ENCODE measurements at regions not wholly inside any gene's neighbourhood (a gene's known extent, or its start where the extent isn't known, plus 50 kb on each side); places are given as distances from the start of the nearest gene placed in this dataset.
"Not testable (repeated sequence)": the region's sequence is repeated elsewhere in the genome, so short reads cannot be mapped to it uniquely, and the experiment has no call there.

- no peak for DNase-seq
These were observed 114.3 kb downstream of the GJA1 start for GRCh38 chr6:121549736-121550135.

DNA sequence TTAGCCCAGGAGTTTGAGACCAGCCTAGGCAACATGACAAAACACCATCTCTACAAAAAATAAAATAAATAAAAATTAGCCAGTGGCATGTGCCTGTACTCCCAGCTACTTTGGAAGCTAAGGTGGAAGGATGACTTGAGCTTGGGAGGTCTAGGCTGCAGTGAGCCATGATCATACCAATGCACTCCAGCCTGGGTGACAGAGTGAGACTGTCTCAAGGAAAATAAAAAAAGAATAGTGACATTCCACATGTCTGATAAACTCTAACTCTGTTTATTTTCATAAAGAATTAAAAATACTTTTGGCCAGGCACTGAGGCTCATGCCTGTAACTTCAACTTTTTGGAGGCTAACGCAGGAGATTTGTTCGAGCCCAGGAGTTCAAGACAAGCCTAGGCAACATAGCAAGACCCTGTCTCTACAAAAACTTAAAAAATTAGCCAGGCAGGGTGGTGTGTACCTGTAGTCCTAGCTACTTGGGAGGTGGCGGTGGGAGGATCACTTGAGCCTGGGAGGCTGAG, 115.1 kb downstream of the GJA1 start:
- DNase-seq: no peak

DNA sequence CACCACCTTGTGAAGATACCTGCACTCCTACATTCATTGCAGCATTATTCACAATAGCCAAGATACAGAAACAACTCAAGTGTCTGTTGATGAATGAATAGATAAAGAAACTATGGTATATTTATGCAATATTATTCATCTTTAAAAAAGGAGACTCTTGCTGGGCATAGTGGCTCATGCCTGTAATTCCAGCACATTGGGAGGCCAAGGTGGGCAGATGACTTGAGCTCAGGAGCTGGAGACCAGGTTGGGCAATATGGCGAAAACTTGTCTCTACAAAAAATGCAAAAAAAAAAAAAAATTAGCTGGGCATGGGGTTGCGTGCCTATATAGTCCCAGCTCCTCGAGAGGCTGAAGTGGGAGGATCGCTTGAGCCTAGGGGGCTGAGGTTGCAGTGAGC, 119.8 kb downstream of the GJA1 start:
- no peak for DNase-seq

DNA sequence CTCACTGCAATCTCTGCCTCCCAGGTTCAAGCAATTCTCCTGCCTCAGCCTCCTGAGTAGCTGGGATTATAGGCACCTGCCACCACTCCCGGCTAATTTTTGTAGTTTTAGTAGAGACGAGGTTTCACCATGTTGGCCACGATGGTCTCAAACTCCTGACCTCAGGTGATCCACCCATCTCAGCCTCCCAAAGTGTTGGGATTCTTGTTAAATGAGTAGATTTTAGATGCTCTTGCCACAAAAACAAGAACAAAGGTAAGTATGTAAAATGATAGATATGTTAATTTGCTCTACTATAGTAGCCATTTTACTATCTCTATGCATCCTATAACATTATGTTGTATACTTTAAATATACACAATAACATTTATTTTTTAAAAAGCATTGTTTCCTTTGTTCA, 120.7 kb downstream of the GJA1 start:
- not testable (repeated sequence) for DNase-seq

DNA sequence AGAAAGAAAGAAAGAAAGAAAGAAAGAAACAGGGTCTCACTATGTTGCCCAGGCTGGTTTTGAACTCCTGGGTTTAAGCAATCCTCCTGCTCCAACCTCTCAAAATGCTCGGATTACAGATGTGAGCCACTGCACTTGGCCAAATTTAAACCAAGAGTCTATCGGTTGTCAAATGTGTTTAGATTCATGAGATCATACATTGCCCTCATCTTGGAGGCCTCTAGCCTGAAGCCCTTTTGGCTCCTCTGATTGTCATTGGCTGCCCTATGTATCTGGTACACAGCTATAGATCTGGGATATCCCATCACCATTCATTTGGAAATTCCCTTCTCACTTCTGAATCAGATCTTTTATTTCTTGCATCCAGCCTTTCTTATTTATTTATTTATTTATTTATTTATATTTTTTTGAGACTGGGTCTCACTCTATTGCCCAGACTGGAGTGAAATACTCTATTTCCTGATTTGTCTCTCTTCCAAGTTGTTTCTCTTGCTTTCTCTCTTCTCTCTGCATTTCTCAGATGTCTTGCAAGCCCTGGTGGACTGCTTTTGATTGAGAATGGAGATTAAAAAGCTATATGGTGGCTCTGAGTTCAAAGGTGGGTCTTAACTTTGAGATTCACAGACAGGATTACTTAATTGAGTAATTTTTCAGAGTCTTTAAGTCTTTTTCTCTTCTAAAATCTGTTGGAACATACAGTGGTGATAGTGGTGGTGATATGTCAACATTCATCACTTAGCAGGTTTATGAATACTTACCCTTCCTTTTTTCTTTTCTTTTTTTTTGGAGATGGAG, 121.9 kb downstream of the GJA1 start:
- DNase-seq: no peak

DNA sequence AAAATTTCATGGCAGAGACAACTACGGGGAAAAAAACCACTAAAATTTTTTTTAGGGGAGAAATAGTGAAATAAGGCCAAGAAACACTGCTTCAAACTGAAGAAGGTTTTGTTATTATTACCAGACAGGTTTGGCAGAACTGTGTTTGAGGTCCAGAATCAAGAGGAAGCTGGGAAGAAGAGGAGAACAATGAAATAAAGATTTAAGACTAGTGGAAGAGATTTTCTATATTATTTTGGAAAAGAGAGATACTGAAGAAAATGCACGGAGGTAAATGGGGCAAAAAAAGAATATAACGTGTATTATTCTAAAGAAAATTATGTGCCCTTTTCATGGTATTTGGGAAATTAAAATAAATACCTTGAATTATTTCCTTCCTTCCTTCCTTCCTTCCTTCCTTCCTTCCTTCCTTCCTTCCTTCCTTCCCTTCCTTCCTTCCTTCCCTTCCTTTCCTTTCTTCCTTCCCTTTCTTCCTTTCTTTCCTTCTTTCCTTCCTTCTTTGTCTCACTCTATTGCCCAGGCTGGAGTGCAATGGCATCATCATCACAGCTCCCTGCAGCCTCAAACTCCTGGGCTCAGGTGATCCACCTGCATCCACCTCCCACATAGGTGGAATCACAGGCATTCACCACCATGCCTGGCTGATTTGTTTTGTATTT, 124.3 kb downstream of the GJA1 start:
- DNase-seq: no peak

DNA sequence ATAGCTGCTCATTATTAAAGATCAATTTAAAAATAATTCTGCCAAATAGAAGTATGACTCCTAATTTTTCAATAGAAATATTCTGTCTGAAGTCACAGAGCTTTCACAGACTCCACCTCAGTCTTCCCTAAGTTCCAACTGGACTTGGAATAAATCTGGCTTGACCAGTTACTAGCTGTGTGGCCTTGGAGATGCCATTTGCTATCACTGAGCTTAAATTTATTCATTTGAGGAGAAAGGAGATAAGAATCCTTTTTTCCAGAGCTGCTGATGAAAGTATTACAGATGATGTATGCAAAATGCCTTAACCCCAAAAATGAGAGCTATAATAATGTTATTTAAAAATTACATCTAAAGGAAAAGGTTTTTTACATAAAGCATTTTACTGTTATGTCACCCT, 125.0 kb downstream of the GJA1 start:
- no peak for DNase-seq

DNA sequence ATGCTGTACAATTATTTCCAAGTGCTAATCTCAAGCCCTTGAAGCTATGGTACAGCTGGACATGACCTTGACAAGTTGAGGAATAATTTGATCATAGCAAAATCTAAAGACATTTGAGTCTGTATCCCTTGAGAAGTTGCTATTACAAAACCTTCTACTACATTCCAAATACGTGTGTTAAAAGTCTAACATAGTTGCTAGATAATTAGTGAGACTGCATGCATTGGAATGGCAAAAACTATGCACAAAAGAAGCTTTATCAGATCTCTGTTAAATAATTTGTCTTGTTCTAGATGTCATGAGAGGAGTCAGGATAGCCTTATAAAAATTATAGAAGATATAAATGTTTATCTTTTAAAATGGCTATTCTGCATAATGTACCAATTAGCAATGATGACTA, 127.8 kb downstream of the GJA1 start:
- DNase-seq: no peak

GRCh38 chr6:121564529-121564928, 129.1 kb downstream of the GJA1 start:
- not testable (repeated sequence) for DNase-seq

DNA sequence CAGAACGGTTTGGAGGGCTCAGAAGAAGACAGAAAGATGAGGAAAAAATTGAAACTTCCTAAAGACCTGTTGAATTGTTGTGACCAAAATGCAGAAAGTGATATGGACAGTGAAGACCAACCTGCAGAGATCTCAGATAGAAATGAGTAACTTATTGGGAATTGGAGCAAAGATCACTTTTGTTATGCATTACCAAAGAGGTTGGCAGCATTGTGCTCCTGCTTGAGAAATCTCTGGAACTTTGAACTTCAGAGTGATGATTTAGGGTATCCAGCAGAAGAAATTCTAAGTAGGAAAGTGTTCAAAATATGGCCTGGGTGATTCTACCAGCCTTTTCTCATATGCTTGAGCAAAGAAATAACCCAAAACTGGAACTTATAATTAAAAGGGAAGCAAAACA, 136.0 kb downstream of the GJA1 start:
- DNase-seq: no peak

GRCh38 chr6:121573481-121573880, 138.0 kb downstream of the GJA1 start:
- DNase-seq: no peak

- no peak for DNase-seq
These were observed 142.8 kb downstream of the GJA1 start for GRCh38 chr6:121578216-121578615.

- no peak for DNase-seq
These were observed 144.0 kb downstream of the GJA1 start for GRCh38 chr6:121579478-121579877.

DNA sequence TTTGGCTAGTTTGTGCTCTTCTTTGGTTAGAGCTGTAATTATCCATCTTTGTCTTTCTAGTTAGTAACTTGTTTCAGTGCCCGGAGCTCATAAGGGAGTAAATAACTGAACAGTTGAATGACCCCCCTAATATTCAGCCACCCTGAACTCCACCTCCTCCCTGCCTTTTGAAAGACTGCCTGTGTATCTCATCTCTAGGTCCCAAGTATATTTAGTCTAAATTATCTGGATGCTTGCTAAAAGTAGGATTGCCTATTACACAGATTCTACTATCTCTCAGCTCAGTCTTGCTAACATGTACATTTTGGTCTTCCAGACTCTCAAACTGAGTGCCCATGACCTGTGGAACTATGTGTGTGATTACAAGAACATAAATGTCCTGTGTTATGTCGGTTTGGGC, 145.9 kb downstream of the GJA1 start:
- no peak for DNase-seq

DNA sequence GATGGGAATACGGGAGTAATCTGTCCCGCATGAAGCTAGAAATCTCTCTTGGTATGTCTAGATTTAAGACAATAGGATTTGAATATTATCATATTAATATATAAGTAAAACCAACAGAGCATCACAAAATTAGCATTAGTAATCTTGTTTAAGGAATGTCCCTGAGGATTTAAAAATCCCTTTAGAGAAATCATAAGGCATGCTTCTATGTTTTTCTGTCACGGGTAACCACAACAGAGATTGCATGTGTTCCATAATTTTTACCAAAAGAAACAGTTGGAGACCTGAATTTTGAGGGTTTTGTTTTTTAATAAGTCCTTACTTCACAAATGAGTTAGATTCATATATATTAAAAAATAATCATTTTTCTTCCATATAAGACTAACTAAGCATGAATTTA, 146.8 kb downstream of the GJA1 start:
- no peak for DNase-seq

- DNase-seq: no peak
These were observed 149.3 kb downstream of the GJA1 start for GRCh38 chr6:121584586-121585369.

DNA sequence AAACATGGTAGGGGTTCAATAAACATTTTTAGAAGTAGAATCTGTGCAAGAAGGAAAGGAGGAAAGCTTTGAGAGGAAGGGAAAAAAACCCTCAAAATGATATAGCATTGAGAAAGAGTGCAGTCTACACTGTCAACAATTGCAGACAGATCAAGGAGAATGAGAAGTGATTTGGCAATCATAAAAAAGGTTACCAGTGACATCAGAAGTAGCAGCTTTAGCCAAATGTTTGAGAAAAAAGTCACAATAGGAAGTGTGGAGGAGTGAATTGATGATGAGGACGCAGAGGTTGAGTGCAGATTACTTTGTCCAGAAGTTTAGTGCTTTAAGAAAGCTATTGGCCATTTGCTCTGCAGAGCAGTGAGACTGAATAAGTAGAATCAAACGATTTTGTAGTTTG, 155.0 kb downstream of the GJA1 start:
- DNase-seq: no peak

- no peak for DNase-seq
These were observed 155.5 kb downstream of the GJA1 start for GRCh38 chr6:121590916-121591315.

GRCh38 chr6:121592261-121592935, 157.0 kb downstream of the GJA1 start:
- DNase-seq: no peak

GRCh38 chr6:121593011-121593641, 157.7 kb downstream of the GJA1 start:
- no peak for DNase-seq

GRCh38 chr6:121594053-121594452, 158.6 kb downstream of the GJA1 start:
- no peak for DNase-seq

- no peak for DNase-seq
These were observed 160.2 kb downstream of the GJA1 start for GRCh38 chr6:121595646-121596045.

- DNase-seq: no peak
These were observed 161.0 kb downstream of the GJA1 start for GRCh38 chr6:121596441-121596840.
